Sigmoid colon (tissue), 6 donors: ENCODE measurements at regions not wholly inside any gene's neighbourhood (a gene's known extent, or its start where the extent isn't known, plus 50 kb on each side); places are given as distances from the start of the nearest gene placed in this dataset.

Experiments used
- DNase-seq: peaks from one replicate; pipeline ENCODE4 v3.0.0-alpha.2; 2019
- H3K27ac ChIP-seq, 4 donors: fragments of 200-600 bp; sonication (generic); one replicate each; pipeline ENCODE4 v1.5.1; 2016 to 2019; ENCODE audit warnings: mild to moderate bottlenecking in 1 of 4
- H3K27me3 ChIP-seq, 3 donors: fragments of 200-600 bp; sonication (generic); one replicate each; pipeline ENCODE4 v1.5.1; 2019; ENCODE audit warnings: mild to moderate bottlenecking in 1 of 3
- H3K36me3 ChIP-seq, 4 donors: fragments of 200-600 bp; sonication (generic); one replicate each; pipeline ENCODE4 v1.5.1; 2016 to 2019
- H3K4me1 ChIP-seq, 4 donors: fragments of 200-600 bp; sonication (generic); one replicate each; pipeline ENCODE4 v1.5.1; 2017 to 2019
- H3K4me3 ChIP-seq, 4 donors: fragments of 200-600 bp; sonication (generic); one replicate each; pipeline ENCODE4 v1.5.1; 2017 to 2019; ENCODE audit warnings: mild to moderate bottlenecking in 2 of 4, moderate library complexity in 1 of 4
- H3K9me3 ChIP-seq, 4 donors: fragments of 200-600 bp in 3 of 4; sonication (generic) in 3 of 4; one replicate each; pipeline versions ENCODE4 v1.5.1 to v1.6.1; 2013 to 2019
- EP300 ChIP-seq, 4 donors: sonication (generic); formaldehyde crosslinking; IDR thresholded peaks; one replicate each; pipeline ENCODE4 v1.6.1; 2017; ENCODE audit warnings: antibody characterized with exemption in 4 of 4
- POLR2A ChIP-seq, 2 donors: fragments of 450-650 bp; IDR thresholded peaks; one replicate each; pipeline ENCODE4 v1.6.1; 2016; ENCODE audit warnings: antibody characterized with exemption in 2 of 2, mild to moderate bottlenecking in 2 of 2, moderate library complexity in 2 of 2
- POLR2AphosphoS5 ChIP-seq, 4 donors: sonication (generic); formaldehyde crosslinking; IDR thresholded peaks; one replicate each; pipeline ENCODE4 v1.6.1; 2017; ENCODE audit warnings: antibody characterized with exemption in 4 of 4
- WGBS, 2 donors: extraction: QIAGEN DNeasy Blood & Tissue Kit; methylation state at CpG; one replicate each; pipeline ENCODE4 v1.1.7; 2013; 5-methylcytosine and 5-hydroxymethylcytosine counted together
- intact Hi-C: fragments of 100-400 bp; cut with DNase I; formaldehyde crosslinking; loops from one replicate; pipeline ENCODE4 v1.15.1; 2023
- TF ChIP-seq, protein P1 (sequence below), 4 experiments: fragments of 450-650 bp in 3 of 4; fragments of 200-600 bp in 1 of 4; IDR thresholded peaks; one replicate each; pipeline ENCODE4 v1.5.1; 2016 to 2019; ENCODE audit warnings: antibody characterized with exemption in 4 of 4, mild to moderate bottlenecking in 3 of 4, moderate library complexity in 2 of 4
- donor health status: healthy with polysubstance abuse.
- donor health status: healthy.

DNA sequence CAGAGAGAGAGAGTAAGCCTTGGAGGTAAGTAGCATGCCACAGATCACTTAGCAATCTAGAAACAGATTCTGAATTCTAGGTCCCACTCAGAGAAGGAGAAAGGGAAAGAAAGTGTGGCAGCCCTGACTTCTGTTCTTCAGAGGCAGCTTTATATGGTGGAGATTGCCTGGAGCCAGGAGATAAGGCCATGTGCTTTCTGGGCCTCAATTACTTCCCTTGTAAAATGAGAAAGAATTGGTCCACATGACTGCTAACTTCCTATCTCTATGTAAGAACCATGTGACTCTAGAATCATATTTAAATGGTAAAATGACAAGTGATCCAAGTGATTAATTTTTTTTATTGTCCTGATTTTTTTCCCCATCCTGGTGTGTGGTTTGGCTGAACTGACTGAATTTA is 64.1 kb downstream of the HHEX start:
- no peaks in the 10 kb centered on the region for H3K27me3 ChIP-seq
- TF ChIP-seq POLR2AphosphoS5 (IDR thresholded peaks at IDR 0.05), result no peak
- TF ChIP-seq POLR2A (IDR thresholded peaks at IDR 0.05), result no peak
- TF ChIP-seq, protein P1, sequence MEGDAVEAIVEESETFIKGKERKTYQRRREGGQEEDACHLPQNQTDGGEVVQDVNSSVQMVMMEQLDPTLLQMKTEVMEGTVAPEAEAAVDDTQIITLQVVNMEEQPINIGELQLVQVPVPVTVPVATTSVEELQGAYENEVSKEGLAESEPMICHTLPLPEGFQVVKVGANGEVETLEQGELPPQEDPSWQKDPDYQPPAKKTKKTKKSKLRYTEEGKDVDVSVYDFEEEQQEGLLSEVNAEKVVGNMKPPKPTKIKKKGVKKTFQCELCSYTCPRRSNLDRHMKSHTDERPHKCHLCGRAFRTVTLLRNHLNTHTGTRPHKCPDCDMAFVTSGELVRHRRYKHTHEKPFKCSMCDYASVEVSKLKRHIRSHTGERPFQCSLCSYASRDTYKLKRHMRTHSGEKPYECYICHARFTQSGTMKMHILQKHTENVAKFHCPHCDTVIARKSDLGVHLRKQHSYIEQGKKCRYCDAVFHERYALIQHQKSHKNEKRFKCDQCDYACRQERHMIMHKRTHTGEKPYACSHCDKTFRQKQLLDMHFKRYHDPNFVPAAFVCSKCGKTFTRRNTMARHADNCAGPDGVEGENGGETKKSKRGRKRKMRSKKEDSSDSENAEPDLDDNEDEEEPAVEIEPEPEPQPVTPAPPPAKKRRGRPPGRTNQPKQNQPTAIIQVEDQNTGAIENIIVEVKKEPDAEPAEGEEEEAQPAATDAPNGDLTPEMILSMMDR (IDR thresholded peaks at IDR 0.05), result no peak
- no peak for TF ChIP-seq EP300 (IDR thresholded peaks at IDR 0.05)
- peaks cover 0 to 35% (median 26%) of the 10 kb centered on the region in 4 donors for H3K4me1 ChIP-seq
- no peaks in the 10 kb centered on the region for H3K36me3 ChIP-seq
- H3K9me3 ChIP-seq, result no peaks in the 10 kb centered on the region
- no peak overlapping the region for H3K4me3 ChIP-seq
- intact Hi-C loops, result no loop called here
- DNase-seq, result no peak
- H3K27ac ChIP-seq, result no peak overlapping the region

DNA sequence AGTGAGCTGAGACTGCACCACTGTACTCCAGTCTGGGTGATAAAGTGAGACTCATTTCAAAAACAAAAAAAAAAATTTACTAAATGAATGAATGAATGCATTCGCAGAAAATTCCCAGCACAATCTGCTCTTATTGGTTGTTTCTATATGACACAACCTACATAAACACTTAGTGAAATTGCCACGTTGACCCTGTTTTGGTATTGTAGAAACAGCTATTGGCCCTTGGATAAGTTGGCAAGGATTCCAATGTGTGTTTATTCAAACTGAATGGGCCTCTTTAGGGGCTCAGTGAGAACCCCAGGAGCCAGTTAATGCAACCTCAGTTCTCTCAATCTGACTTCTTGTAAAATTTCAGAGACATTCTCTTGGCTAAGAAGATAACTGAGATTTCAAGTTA is 66.0 kb downstream of the HHEX start:
- DNase-seq, result no peak
- WGBS, 2 donors, result 61 to 65% methylated on average over 2 of the region's 2 CpGs
- no peak for TF ChIP-seq POLR2AphosphoS5 (IDR thresholded peaks at IDR 0.05)
- TF ChIP-seq, protein P1 (IDR thresholded peaks at IDR 0.05), result no peak
- TF ChIP-seq EP300 (IDR thresholded peaks at IDR 0.05), result no peak
- no peak for TF ChIP-seq POLR2A (IDR thresholded peaks at IDR 0.05)
- intact Hi-C loops, result loop anchor here (1.0 to 2.0 kb wide), 4 partner anchors 57 to 163 kb away; partner anchors contain the start of genes HHEX and KIF11
- Histone ChIP-seq H3K27me3 (no peaks in the 10 kb centered on the region), H3K27ac (peak overlapping the region in 3 of 4 donors; percentile 89 to 90 (median 90)), H3K4me1 (peaks cover 0 to 42% (median 32%) of the 10 kb centered on the region in 4 donors), H3K4me3 (no peak overlapping the region), H3K9me3 (no peaks in the 10 kb centered on the region), H3K36me3 (no peaks in the 10 kb centered on the region)

DNA sequence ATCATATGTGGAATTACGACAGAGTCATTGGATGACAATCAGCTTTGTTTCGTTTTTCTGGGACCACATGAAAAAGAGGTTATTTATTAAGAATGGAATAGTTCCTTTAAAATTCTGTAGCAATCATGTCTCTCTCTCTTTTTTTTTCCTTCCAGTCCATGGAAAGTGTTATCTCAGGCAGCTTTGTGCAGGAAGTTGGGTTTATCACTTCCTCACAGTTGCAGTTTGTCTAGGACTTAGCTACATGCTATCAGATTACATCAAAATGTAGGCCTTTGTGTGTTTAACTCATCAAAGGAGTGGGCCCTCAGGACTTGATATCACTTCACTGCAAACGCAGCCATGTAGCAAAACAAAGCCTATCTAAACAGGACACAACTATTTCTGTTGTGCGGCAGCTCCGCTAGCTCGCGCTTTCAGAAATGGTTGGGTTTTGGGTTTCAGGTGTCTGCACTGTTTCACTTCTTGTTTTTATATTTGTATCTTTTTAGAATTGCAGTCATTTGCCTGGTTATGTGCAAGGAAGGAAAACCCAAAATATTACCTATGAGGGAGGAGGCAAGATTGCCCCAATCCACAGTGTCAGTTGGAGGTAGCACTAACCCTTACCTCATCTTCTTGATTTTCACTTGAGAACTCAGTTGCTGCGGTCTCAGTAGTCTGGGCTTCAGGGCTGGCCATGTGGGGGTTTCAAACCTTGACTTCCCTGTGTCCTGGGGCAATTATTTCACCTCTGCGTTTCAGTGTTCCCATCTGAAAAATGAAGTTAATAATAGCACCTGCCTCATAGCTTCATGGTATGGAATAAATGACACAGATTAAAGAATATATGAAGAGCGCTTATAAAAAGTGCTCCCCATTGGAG is 66.7 kb downstream of the HHEX start:
- Histone ChIP-seq H3K4me1 (peaks cover 0 to 42% (median 36%) of the 10 kb centered on the region in 4 donors), H3K9me3 (no peaks in the 10 kb centered on the region), H3K27me3 (no peaks in the 10 kb centered on the region), H3K27ac (peak overlapping the region; percentile 89 to 90 (median 90)), H3K4me3 (no peak overlapping the region), H3K36me3 (no peaks in the 10 kb centered on the region)
- 47 to 80% methylated on average over 10 of the region's 10 CpGs for WGBS, 2 donors
- TF ChIP-seq EP300 (IDR thresholded peaks at IDR 0.05), result no peak
- peak in 2 of 4 donors; percentile 22 to 25 for TF ChIP-seq POLR2AphosphoS5 (IDR thresholded peaks at IDR 0.05)
- DNase-seq, result no peak
- intact Hi-C loops, result loop anchor here (1.0 to 2.0 kb wide), 4 partner anchors 58 to 164 kb away; partner anchors contain the start of genes HHEX and KIF11

DNA sequence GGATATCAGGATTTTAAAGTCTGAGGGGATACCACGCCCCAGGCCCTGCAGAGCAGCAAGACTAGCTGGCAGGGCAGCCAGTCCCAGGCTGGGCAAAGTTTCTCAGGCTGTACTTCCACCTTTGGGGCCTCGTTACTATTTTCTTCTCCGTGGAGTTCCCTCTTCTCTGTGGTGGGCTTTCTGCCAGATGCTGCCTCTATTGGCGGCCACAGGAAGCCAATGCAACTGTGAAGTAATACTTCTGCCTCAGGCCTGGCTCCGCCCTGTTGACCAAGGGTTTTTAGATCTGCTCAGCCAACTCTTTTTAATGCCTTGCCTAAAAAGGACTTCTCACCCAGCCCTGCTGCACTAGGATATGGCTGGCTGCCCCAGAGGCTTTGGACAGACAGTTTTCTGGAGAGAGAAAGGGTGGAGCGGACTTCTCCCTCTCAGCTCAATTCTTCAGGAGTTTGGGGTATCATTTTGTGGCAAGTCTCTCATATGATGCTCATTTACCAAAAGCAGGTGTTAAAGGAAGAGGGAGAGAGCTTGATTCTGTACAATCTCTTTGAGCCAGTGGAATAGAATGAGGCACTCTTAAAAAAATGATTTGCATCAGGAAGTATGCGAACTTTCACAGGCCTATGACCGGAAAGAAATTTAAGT is 67.4 kb downstream of the HHEX start:
- H3K27ac ChIP-seq, result peak overlapping the region; percentile 89 to 90 (median 90)
- H3K4me1 ChIP-seq, result peaks cover 0 to 48% (median 42%) of the 10 kb centered on the region in 4 donors
- intact Hi-C loops, result loop anchor here (2.0 kb wide), 3 partner anchors 58 to 164 kb away; partner anchors contain the start of genes HHEX and KIF11
- no peaks in the 10 kb centered on the region for H3K27me3 ChIP-seq
- peak; percentile 97 for DNase-seq
- TF ChIP-seq POLR2A (IDR thresholded peaks at IDR 0.05), result no peak
- TF ChIP-seq, protein P1 (IDR thresholded peaks at IDR 0.05), result peak in 1 of 4 experiments; percentile 21
- peak; percentile 53 to 70 (median 62) for TF ChIP-seq POLR2AphosphoS5 (IDR thresholded peaks at IDR 0.05)
- no peaks in the 10 kb centered on the region for H3K36me3 ChIP-seq
- H3K9me3 ChIP-seq, result no peaks in the 10 kb centered on the region
- 32 to 46% methylated on average over 8 of the region's 8 CpGs for WGBS, 2 donors
- H3K4me3 ChIP-seq, result peak overlapping the region in 2 of 4 donors; percentile 12 to 26

DNA sequence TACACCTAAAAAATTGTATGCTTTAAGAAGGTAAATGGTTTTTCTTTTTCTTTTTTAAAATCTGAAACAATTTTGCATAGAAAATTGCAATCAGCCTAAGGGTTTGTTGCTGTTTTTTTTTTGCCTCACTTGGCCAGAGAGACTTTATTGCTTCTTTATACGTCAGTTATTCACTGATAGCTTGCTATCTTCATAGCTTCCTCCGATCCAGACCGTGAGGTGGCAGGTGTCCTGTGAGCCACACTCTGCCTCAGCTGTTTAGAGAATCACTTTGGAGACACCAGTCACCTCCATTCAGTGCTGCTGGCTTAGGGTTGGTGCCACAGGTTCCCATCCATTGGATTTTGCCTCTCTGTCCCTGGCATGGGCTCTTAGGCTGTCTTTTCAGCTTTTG is 68.0 kb downstream of the HHEX start:
- H3K4me1 ChIP-seq, result peaks cover 0 to 48% (median 42%) of the 10 kb centered on the region in 4 donors
- H3K27ac ChIP-seq, result peak overlapping the region; percentile 89 to 90 (median 90)
- peak overlapping the region in 1 of 4 donors; percentile 26 for H3K4me3 ChIP-seq
- WGBS, 2 donors, result 8 to 45% methylated on average over 3 of the region's 3 CpGs
- H3K9me3 ChIP-seq, result no peaks in the 10 kb centered on the region
- intact Hi-C loops, result loop anchor here (2.0 kb wide), 3 partner anchors 59 to 165 kb away; partner anchors contain the start of genes HHEX and KIF11
- H3K27me3 ChIP-seq, result no peaks in the 10 kb centered on the region
- TF ChIP-seq, protein P1 (IDR thresholded peaks at IDR 0.05), result no peak
- TF ChIP-seq EP300 (IDR thresholded peaks at IDR 0.05) (no peak), POLR2AphosphoS5 (IDR thresholded peaks at IDR 0.05) (no peak), POLR2A (IDR thresholded peaks at IDR 0.05) (no peak)
- DNase-seq, result no peak
- no peaks in the 10 kb centered on the region for H3K36me3 ChIP-seq
